ENCODE measurements at regions not wholly inside any gene's neighbourhood (a gene's known extent, or its start where the extent isn't known, plus 50 kb on each side); places are given as distances from the start of the nearest gene placed in this dataset.
"Not testable (repeated sequence)": the region's sequence is repeated elsewhere in the genome, so short reads cannot be mapped to it uniquely, and the experiment has no call there.

DNA sequence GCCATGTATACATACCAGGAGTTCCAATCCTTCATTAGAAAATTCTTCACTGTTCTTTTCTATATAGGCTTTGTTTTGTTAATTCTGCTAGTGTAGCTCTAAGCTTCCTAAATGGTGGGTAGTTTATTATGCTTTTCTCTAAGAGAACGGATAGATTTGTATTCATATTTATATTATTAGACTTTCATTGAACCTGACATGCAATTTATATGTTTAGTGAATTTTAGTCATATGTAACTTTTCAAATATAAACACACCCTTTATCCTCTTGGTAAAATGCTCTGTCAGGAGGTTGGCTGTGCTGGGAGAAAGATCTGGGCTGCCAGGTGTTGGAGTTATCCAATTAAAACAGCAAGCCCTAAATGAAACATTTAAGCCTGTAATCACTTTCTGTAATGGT is 369.7 kb upstream of the RGS18 start:
- H3K9ac ChIP-seq (ENCODE audit: low read depth, low read length) = no peak overlapping the region
- H3K36me3 ChIP-seq (ENCODE audit: insufficient read depth, low read length) = no peaks in the 10 kb centered on the region
- no peak overlapping the region for H3K4me3 ChIP-seq (ENCODE audit: low read length)
- H3K4me2 ChIP-seq (ENCODE audit: low read length) = no peak overlapping the region
- no peaks in the 10 kb centered on the region for H3K27me3 ChIP-seq (ENCODE audit: control insufficient read depth, insufficient read depth, low read length)
- no peaks in the 10 kb centered on the region for H3K4me1 ChIP-seq (ENCODE audit: control insufficient read depth, insufficient read depth, low read length)
- no peaks in the 10 kb centered on the region for H3K9me3 ChIP-seq (replicated peaks; ENCODE audit: low read length)

DNA sequence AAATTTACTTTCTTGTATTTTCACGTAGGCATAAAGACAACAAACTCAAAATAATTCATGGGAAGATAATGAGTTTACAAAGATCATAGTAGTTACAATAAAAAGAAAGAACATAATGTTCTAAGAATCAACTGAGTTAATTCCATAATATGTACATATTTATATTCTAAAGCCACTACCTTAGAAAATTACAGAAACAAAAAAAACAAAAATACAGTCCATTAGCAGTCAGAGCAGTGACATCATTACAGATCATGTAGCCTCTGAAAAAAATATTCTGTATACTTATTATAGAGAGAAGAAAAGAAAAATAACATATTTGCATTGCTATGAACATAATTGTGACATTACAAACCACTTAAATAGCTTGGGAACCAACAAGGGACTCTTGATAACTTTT is 360.1 kb upstream of the RGS18 start:
- no peak overlapping the region for H3K9ac ChIP-seq (ENCODE audit: low read depth, low read length)
- no peaks in the 10 kb centered on the region for H3K4me1 ChIP-seq (ENCODE audit: control insufficient read depth, insufficient read depth, low read length)
- H3K9me3 ChIP-seq (replicated peaks; ENCODE audit: low read length) = no peaks in the 10 kb centered on the region
- no peak overlapping the region for H3K4me2 ChIP-seq (ENCODE audit: low read length)
- no peaks in the 10 kb centered on the region for H3K27me3 ChIP-seq (ENCODE audit: control insufficient read depth, insufficient read depth, low read length)
- H3K4me3 ChIP-seq (ENCODE audit: low read length) = no peak overlapping the region
- no peaks in the 10 kb centered on the region for H3K36me3 ChIP-seq (ENCODE audit: insufficient read depth, low read length)

GRCh38 chr1:191804311-191804710 is 354.0 kb upstream of the RGS18 start:
- H3K36me3 ChIP-seq (ENCODE audit: insufficient read depth, low read length) = no peaks in the 10 kb centered on the region
- no peak overlapping the region for H3K4me3 ChIP-seq (ENCODE audit: low read length)
- H3K27me3 ChIP-seq (ENCODE audit: control insufficient read depth, insufficient read depth, low read length) = no peaks in the 10 kb centered on the region
- no peaks in the 10 kb centered on the region for H3K4me1 ChIP-seq (ENCODE audit: control insufficient read depth, insufficient read depth, low read length)
- H3K9ac ChIP-seq (ENCODE audit: low read depth, low read length) = no peak overlapping the region
- no peaks in the 10 kb centered on the region for H3K9me3 ChIP-seq (replicated peaks; ENCODE audit: low read length)
- H3K4me2 ChIP-seq (ENCODE audit: low read length) = no peak overlapping the region

DNA sequence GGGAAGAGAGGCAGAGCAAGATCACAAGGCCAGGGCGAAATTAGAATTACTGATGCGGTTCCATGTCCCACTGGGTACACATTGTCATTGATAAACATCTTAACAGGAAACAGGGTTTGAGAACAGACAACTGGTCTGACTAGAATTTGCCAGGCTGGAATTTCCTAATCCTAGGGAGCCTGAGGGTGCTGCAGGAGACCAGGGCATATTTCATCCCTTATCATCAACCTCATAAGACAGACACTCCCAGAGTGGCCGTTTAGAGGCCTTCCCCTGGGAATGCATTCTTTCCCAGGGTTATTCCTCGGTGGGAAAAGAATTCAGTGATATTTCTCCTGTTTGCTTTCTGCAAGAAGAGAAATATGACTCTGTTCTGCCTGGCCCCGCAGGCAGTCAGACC is 344.7 kb upstream of the RGS18 start:
- H3K9me3 ChIP-seq (replicated peaks; ENCODE audit: low read length); H3K4me2 ChIP-seq (ENCODE audit: low read length); H3K27me3 ChIP-seq (ENCODE audit: control insufficient read depth, insufficient read depth, low read length); H3K36me3 ChIP-seq (ENCODE audit: insufficient read depth, low read length); H3K9ac ChIP-seq (ENCODE audit: low read depth, low read length); H3K4me1 ChIP-seq (ENCODE audit: control insufficient read depth, insufficient read depth, low read length); H3K4me3 ChIP-seq (ENCODE audit: low read length): not testable (repeated sequence)

- no peaks in the 10 kb centered on the region for H3K4me1 ChIP-seq (ENCODE audit: control insufficient read depth, insufficient read depth, low read length)
- no peak overlapping the region for H3K4me2 ChIP-seq (ENCODE audit: low read length)
- H3K4me3 ChIP-seq (ENCODE audit: low read length) = no peak overlapping the region
- H3K9me3 ChIP-seq (replicated peaks; ENCODE audit: low read length) = no peaks in the 10 kb centered on the region
- no peaks in the 10 kb centered on the region for H3K36me3 ChIP-seq (ENCODE audit: insufficient read depth, low read length)
- H3K27me3 ChIP-seq (ENCODE audit: control insufficient read depth, insufficient read depth, low read length) = no peaks in the 10 kb centered on the region
- no peak overlapping the region for H3K9ac ChIP-seq (ENCODE audit: low read depth, low read length)
Observed at GRCh38 chr1:191818198-191818597, 340.1 kb upstream of the RGS18 start.

DNA sequence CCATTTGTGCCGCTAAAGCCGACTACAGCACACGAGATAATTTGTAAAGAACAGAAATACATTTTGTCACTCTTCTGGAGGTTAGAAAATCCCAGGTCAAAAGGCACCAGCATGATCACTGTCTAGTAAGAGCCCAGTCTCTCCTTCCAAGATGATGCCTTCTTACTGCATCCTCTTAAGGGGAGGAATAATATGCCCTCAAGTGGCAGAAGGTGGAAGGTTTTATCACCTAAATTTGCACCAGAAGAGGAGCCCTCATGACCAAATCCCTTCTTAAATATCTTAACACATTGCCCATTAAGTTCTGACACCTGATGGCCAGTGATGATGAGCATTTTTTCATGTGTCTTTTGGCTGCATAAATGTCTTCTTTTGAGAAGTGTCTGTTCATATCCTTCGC is 326.7 kb upstream of the RGS18 start:
- H3K4me3 ChIP-seq (ENCODE audit: low read length) = no peak overlapping the region
- H3K4me2 ChIP-seq (ENCODE audit: low read length) = no peak overlapping the region
- no peaks in the 10 kb centered on the region for H3K36me3 ChIP-seq (ENCODE audit: insufficient read depth, low read length)
- no peaks in the 10 kb centered on the region for H3K4me1 ChIP-seq (ENCODE audit: control insufficient read depth, insufficient read depth, low read length)
- H3K9me3 ChIP-seq (replicated peaks; ENCODE audit: low read length) = no peaks in the 10 kb centered on the region
- H3K9ac ChIP-seq (ENCODE audit: low read depth, low read length) = no peak overlapping the region
- H3K27me3 ChIP-seq (ENCODE audit: control insufficient read depth, insufficient read depth, low read length) = no peaks in the 10 kb centered on the region

GRCh38 chr1:191839891-191840290 is 318.4 kb upstream of the RGS18 start:
- no peaks in the 10 kb centered on the region for H3K9me3 ChIP-seq (replicated peaks; ENCODE audit: low read length)
- H3K27me3 ChIP-seq (ENCODE audit: control insufficient read depth, insufficient read depth, low read length) = no peaks in the 10 kb centered on the region
- peak overlapping the region; percentile 33 for H3K9ac ChIP-seq (ENCODE audit: low read depth, low read length)
- H3K4me3 ChIP-seq (ENCODE audit: low read length) = no peak overlapping the region
- no peaks in the 10 kb centered on the region for H3K36me3 ChIP-seq (ENCODE audit: insufficient read depth, low read length)
- H3K4me1 ChIP-seq (ENCODE audit: control insufficient read depth, insufficient read depth, low read length) = peaks cover 10% of the 10 kb centered on the region
- peak overlapping the region; percentile 23 for H3K4me2 ChIP-seq (ENCODE audit: low read length)

DNA sequence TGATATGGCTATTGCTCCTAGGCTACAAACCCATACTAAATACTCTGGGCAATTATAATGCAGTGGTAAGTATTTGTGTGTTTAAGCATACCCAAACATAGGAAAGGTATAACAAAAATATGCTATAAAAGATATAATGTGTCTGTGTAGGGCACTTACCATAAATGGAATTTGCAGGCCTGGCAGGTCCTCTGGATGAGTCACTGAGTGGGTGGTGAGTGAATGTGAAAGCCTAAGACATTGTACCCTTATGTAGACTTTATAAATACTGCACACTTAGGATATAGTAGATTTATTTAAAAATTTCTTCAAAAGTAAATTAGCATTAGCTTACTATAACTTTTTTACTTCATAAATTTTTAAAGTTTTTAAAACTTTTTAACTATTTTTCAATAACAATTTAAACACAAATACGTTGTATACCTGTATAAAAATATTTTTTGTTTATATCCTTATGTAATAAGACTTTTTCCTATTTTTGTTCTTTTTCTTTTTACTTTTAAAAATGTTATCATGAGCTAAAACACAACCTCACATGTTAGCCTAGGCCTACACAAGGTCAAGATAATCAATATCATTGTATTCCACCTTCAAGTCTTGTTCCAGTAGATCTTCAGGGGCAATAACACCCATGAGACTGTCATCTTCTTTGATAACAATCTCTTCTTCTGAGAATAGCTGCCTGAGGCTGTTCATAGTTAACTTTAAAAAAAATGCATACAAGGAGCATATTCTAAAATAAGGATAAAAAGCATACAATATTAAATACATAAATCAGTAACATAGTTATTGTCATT is 306.3 kb upstream of the RGS18 start:
- Histone ChIP-seq H3K36me3 (ENCODE audit: insufficient read depth, low read length) (no peaks in the 10 kb centered on the region), H3K27me3 (ENCODE audit: control insufficient read depth, insufficient read depth, low read length) (no peaks in the 10 kb centered on the region), H3K4me2 (ENCODE audit: low read length) (peak overlapping the region; percentile 4), H3K4me1 (ENCODE audit: control insufficient read depth, insufficient read depth, low read length) (peaks cover 11% of the 10 kb centered on the region), H3K9ac (ENCODE audit: low read depth, low read length) (no peak overlapping the region), H3K9me3 (replicated peaks; ENCODE audit: low read length) (no peaks in the 10 kb centered on the region), H3K4me3 (ENCODE audit: low read length) (no peak overlapping the region)

DNA sequence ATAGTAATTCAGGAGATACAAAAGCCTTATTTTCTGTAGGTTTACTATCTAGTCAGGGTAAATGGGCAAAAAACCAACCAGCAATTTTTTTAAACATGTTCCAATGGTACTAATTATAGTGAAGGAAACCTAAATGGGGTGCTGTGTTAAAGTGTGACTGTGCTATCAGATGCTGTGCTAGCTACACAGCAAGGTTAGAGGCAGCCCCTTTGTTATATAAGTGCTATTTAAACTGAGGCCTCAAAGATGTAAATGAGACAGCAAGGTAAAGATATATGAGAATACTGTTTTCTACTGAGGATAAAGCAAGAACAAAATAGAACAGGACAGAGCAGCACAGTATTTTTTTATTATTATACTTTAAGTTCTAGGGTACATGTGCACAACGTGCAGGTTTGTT is 305.4 kb upstream of the RGS18 start:
- H3K36me3 ChIP-seq (ENCODE audit: insufficient read depth, low read length) = no peaks in the 10 kb centered on the region
- H3K4me3 ChIP-seq (ENCODE audit: low read length) = no peak overlapping the region
- no peak overlapping the region for H3K4me2 ChIP-seq (ENCODE audit: low read length)
- H3K27me3 ChIP-seq (ENCODE audit: control insufficient read depth, insufficient read depth, low read length) = no peaks in the 10 kb centered on the region
- peaks cover 11% of the 10 kb centered on the region for H3K4me1 ChIP-seq (ENCODE audit: control insufficient read depth, insufficient read depth, low read length)
- H3K9ac ChIP-seq (ENCODE audit: low read depth, low read length) = no peak overlapping the region
- H3K9me3 ChIP-seq (replicated peaks; ENCODE audit: low read length) = no peaks in the 10 kb centered on the region

- Histone ChIP-seq H3K4me2 (ENCODE audit: low read length) (no peak overlapping the region), H3K4me1 (ENCODE audit: control insufficient read depth, insufficient read depth, low read length) (no peaks in the 10 kb centered on the region), H3K9ac (ENCODE audit: low read depth, low read length) (no peak overlapping the region), H3K4me3 (ENCODE audit: low read length) (no peak overlapping the region), H3K9me3 (replicated peaks; ENCODE audit: low read length) (no peaks in the 10 kb centered on the region), H3K27me3 (ENCODE audit: control insufficient read depth, insufficient read depth, low read length) (no peaks in the 10 kb centered on the region), H3K36me3 (ENCODE audit: insufficient read depth, low read length) (no peaks in the 10 kb centered on the region)
Observed at GRCh38 chr1:191857600-191857999, 300.7 kb upstream of the RGS18 start.

- Histone ChIP-seq H3K9me3 (replicated peaks; ENCODE audit: low read length) (no peaks in the 10 kb centered on the region), H3K9ac (ENCODE audit: low read depth, low read length) (no peak overlapping the region), H3K27me3 (ENCODE audit: control insufficient read depth, insufficient read depth, low read length) (no peaks in the 10 kb centered on the region), H3K4me3 (ENCODE audit: low read length) (no peak overlapping the region), H3K4me1 (ENCODE audit: control insufficient read depth, insufficient read depth, low read length) (no peaks in the 10 kb centered on the region), H3K36me3 (ENCODE audit: insufficient read depth, low read length) (no peaks in the 10 kb centered on the region), H3K4me2 (ENCODE audit: low read length) (no peak overlapping the region)
Observed at GRCh38 chr1:191865479-191865878, 292.8 kb upstream of the RGS18 start.

DNA sequence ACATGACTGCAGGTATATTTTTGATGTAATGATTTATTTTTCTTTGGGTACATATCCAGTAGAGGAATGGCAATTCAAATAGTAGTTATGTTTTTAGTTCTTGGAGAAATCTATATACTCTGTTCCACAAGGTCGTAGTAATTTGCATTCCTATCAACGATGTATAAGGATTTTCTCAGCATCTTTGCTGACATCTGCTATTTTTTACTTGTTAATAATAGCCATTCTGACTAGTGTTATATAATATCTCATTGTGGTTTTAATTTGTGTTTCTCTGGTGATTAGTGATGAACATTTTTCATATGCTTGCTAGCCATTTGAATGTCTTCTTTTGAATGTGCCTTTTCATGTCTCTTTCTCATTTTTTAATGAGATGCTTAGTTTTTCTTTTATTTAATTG is 292.1 kb upstream of the RGS18 start:
- H3K27me3 ChIP-seq (ENCODE audit: control insufficient read depth, insufficient read depth, low read length) = no peaks in the 10 kb centered on the region
- H3K36me3 ChIP-seq (ENCODE audit: insufficient read depth, low read length) = no peaks in the 10 kb centered on the region
- H3K9ac ChIP-seq (ENCODE audit: low read depth, low read length) = no peak overlapping the region
- no peak overlapping the region for H3K4me2 ChIP-seq (ENCODE audit: low read length)
- no peaks in the 10 kb centered on the region for H3K4me1 ChIP-seq (ENCODE audit: control insufficient read depth, insufficient read depth, low read length)
- H3K9me3 ChIP-seq (replicated peaks; ENCODE audit: low read length) = no peaks in the 10 kb centered on the region
- H3K4me3 ChIP-seq (ENCODE audit: low read length) = no peak overlapping the region

All from skeletal muscle satellite cell (primary cell).